ENCODE measurements at regions not wholly inside any gene's neighbourhood (a gene's known extent, or its start where the extent isn't known, plus 50 kb on each side); places are given as distances from the start of the nearest gene placed in this dataset.

DNA sequence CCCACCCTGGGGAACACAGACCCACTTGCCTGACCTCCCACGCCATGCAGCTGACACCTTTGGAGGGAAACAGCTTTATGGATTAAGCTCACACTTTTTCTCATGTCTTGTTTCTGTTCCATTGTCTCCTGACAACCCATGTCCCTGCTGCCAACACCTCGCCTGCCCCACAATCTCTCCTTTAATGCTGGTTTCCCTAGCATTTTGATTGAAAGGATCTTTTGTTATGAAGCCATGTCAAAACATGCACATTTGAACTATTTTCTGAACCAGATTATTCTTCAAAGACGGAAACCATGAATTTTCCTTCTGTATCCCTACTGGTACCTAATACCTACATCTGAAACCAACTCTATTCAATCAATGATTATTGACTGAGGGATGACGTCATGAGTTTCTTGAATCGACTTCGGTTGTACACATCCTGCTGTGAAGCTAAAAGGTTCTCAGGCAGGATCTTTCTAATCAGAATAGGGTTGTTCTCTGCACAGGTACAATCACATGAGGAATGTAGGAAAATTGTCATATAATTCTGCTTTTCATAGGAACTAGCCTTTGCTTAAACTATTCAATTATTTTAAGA, 106.2 kb upstream of the NEBL start:
- ChIA-PET POLR2A (ENCODE audit: unreplicated experiment) (interaction anchor here (0.6 kb wide), 1 partner anchor 18 kb away, joined by 3 read pairs; no protein-coding TSS in a partner anchor), CTCF (no interaction called here)
- H3K79me2 ChIP-seq (ENCODE audit: low read depth), result no peaks in the 10 kb centered on the region
- no peak overlapping the region for H3K4me3 ChIP-seq
- no peaks in the 10 kb centered on the region; the same call in 1 of the 2 replicates for H4K20me1 ChIP-seq (ENCODE audit: insufficient read depth)
- H3K27me3 ChIP-seq (ENCODE audit: insufficient read depth, low read depth), result no peaks in the 10 kb centered on the region
- H3K4me1 ChIP-seq (replicated peaks; ENCODE audit: insufficient read depth), result peaks cover 13% of the 10 kb centered on the region
- no peak for TF ChIP-seq EZH2 (IDR thresholded peaks at IDR 0.05; ENCODE audit: low read depth)
- TF ChIP-seq, protein P1, sequence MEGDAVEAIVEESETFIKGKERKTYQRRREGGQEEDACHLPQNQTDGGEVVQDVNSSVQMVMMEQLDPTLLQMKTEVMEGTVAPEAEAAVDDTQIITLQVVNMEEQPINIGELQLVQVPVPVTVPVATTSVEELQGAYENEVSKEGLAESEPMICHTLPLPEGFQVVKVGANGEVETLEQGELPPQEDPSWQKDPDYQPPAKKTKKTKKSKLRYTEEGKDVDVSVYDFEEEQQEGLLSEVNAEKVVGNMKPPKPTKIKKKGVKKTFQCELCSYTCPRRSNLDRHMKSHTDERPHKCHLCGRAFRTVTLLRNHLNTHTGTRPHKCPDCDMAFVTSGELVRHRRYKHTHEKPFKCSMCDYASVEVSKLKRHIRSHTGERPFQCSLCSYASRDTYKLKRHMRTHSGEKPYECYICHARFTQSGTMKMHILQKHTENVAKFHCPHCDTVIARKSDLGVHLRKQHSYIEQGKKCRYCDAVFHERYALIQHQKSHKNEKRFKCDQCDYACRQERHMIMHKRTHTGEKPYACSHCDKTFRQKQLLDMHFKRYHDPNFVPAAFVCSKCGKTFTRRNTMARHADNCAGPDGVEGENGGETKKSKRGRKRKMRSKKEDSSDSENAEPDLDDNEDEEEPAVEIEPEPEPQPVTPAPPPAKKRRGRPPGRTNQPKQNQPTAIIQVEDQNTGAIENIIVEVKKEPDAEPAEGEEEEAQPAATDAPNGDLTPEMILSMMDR (conservative IDR thresholded peaks at IDR 0.05), result no peak
- H3F3A ChIP-seq (ENCODE audit: insufficient read depth, low read depth), result no peaks in the 10 kb centered on the region; the same call in 1 of the 2 replicates
- no TSS peak for BruUV-seq (replicated peaks)
- H2AFZ ChIP-seq, result no peak overlapping the region
- no peak overlapping the region for H3K27ac ChIP-seq
- no peaks in the 10 kb centered on the region for H3K36me3 ChIP-seq (ENCODE audit: low read depth)
- no peaks in the 10 kb centered on the region for H3K9me3 ChIP-seq (ENCODE audit: insufficient read depth, low read depth)
- no peak for DNase-seq
- H3K9me2 ChIP-seq (ENCODE audit: insufficient read depth), result no peaks in the 10 kb centered on the region
- H3K4me2 ChIP-seq, result no peak overlapping the region
- intact Hi-C loops (cut with micrococcal nuclease; ENCODE audit: unreplicated experiment), result no loop called here

DNA sequence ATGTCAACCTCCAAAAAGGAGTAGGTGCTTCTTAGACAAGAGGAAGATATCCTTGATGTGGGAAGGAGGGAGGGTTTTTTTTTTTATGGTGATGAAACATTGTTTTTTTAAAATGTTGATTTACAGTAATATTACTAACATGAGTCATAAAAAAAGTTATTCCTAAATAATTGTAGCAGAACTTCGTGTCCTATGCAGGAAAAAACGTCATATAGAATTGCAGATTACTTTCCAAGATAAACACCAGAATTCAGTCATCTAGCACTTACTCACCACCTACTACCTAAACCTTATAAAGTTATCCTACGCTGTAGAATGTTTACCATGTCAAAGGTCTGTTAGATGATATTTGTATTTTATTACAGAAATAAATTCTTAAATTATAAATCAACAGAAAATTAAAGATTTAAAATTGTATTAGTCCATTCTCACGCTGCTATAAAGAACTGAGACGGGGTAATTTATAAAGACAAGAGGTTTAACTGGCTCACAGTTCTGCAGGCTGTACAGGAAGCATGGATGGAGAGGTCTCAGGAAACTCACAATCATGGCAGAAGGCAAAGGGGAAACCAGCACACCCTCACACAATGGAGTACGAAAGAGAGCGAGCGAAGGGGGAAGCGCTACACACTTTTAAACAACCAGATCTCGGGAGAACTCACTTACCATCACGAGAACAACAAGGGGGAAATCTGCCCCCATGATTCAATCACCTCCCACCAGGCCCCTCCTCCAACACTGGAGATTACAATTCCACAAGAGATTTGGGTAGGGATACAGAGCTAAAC, 105.2 kb upstream of the NEBL start:
- BruUV-seq (replicated peaks), result no TSS peak
- Histone ChIP-seq H3K27ac (no peak overlapping the region), H3K9me2 (ENCODE audit: insufficient read depth) (no peaks in the 10 kb centered on the region), H4K20me1 (ENCODE audit: insufficient read depth) (no peaks in the 10 kb centered on the region), H3K27me3 (ENCODE audit: insufficient read depth, low read depth) (no peaks in the 10 kb centered on the region), H3K9me3 (ENCODE audit: insufficient read depth, low read depth) (no peaks in the 10 kb centered on the region), H3K79me2 (ENCODE audit: low read depth) (no peaks in the 10 kb centered on the region), H3K36me3 (ENCODE audit: low read depth) (no peaks in the 10 kb centered on the region), H3F3A (ENCODE audit: insufficient read depth, low read depth) (no peaks in the 10 kb centered on the region; the same call in 1 of the 2 replicates), H3K4me2 (peak overlapping the region; percentile 26), H2AFZ (no peak overlapping the region), H3K4me1 (replicated peaks; ENCODE audit: insufficient read depth) (peaks cover 13% of the 10 kb centered on the region), H3K4me3 (no peak overlapping the region)
- peak in 1 of 2 experiments; percentile 82 for DNase-seq
- POLR2A ChIA-PET (ENCODE audit: unreplicated experiment), result no interaction called here
- intact Hi-C loops (cut with micrococcal nuclease; ENCODE audit: unreplicated experiment), result no loop called here
- TF ChIP-seq, protein P1 (conservative IDR thresholded peaks at IDR 0.05), result no peak
- no peak for TF ChIP-seq EZH2 (IDR thresholded peaks at IDR 0.05; ENCODE audit: low read depth)
- CTCF ChIA-PET, result no interaction called here

DNA sequence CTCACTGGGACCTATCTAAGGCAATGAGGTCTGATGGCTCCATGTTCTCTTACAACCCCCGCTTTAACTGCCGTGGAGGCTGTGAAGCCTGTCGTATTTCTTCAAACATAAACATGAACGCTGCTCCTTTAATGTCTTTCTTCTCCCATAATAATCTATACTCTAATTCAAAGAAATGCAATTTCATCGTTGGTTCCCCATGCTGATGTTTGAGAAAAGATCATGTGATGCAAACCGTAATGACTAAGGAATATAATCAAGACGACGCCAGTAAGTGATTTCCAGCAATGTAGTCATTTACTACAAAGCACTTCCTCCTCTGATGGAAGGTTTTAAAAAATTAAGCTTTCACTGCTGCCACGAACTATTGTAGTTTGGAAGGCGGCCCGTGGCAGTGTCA, 102.6 kb upstream of the NEBL start:
- no TSS peak for BruUV-seq (replicated peaks)
- Histone ChIP-seq H4K20me1 (ENCODE audit: insufficient read depth) (no peaks in the 10 kb centered on the region), H3K9me3 (ENCODE audit: insufficient read depth, low read depth) (no peaks in the 10 kb centered on the region), H3F3A (ENCODE audit: insufficient read depth, low read depth) (no peaks in the 10 kb centered on the region; the same call in 1 of the 2 replicates), H3K9me2 (ENCODE audit: insufficient read depth) (no peaks in the 10 kb centered on the region), H3K27ac (no peak overlapping the region), H2AFZ (no peak overlapping the region), H3K4me2 (no peak overlapping the region), H3K79me2 (ENCODE audit: low read depth) (no peaks in the 10 kb centered on the region), H3K4me1 (replicated peaks; ENCODE audit: insufficient read depth) (peaks cover 15% of the 10 kb centered on the region), H3K27me3 (ENCODE audit: insufficient read depth, low read depth) (no peaks in the 10 kb centered on the region), H3K4me3 (no peak overlapping the region), H3K36me3 (ENCODE audit: low read depth) (no peaks in the 10 kb centered on the region)
- TF ChIP-seq, protein P1 (conservative IDR thresholded peaks at IDR 0.05), result no peak
- no peak for TF ChIP-seq EZH2 (IDR thresholded peaks at IDR 0.05; ENCODE audit: low read depth)
- no peak for DNase-seq
- ChIA-PET POLR2A (ENCODE audit: unreplicated experiment) (no interaction called here), CTCF (interaction anchor here (0.6 kb wide), 1 partner anchor 78 kb away, joined by 3 read pairs; no protein-coding TSS in a partner anchor)
- intact Hi-C loops (cut with micrococcal nuclease; ENCODE audit: unreplicated experiment), result no loop called here
